Cerebellar cortex (tissue), 1 donor: ENCODE measurements at regions not wholly inside any gene's neighbourhood (a gene's known extent, or its start where the extent isn't known, plus 50 kb on each side); places are given as distances from the start of the nearest gene placed in this dataset.
"Not testable (repeated sequence)": the region's sequence is repeated elsewhere in the genome, so short reads cannot be mapped to it uniquely, and the experiment has no call there.

Experiments
- DNase-seq: peaks from one replicate; pipeline ENCODE4 v3.0.0-alpha.2; 2015; ENCODE audit warnings: low spot score

DNA sequence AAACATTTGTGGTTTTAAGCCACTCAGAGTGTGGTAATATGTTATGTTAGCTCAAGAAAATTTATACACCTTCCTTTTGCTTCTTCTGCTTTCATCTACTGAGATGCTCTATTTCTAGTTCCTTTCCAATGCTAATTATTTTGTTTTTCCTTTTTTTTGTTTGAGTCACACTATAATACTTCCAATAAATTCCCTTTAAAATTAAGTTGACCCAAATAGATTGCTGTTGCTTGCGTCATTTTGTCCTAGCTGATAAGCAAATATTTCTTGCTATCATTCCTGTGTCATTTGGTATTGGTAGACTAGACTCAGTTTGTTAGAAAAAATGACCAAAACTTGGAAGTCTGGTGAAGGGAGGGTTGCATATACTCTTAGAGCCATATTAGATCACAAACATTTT is 437.0 kb upstream of the CNTN6 start:
- no peak for DNase-seq

DNA sequence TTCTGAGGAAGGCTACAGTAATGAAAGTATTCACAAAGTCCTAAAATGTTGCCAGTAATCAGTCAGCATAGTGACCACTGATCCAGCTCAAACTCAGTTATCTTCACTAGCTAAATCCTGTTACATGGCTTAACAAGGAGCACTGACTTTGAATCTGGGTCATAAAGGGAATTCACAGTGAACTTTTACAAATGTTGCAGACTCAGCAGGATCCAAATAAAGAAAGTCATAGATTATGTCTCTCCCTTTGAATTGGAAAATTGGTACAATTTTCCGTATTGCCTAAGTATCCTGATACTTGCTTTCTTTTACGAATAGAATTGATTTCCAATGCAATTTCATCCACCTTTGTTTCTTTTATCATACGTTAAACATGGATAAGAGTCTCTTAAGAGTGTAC is 431.5 kb upstream of the CNTN6 start:
- no peak for DNase-seq

DNA sequence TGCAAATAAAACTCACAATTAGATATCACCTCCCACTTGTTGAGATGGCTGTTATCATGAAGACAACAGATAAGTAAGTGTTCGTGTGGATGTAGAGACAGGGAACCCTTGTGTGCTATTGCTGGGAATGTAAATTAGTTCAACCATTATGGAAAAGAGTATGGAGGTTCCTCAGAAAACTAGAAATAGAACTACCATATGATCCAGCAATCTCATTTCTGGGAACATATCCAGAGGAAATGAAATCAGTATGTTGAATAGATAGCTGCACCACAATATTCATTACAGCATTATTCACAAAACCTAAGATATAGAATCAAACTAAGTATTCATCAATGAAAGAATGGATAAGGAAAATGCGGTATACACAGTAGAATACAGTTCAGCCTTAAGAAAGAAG is 418.7 kb upstream of the CNTN6 start:
- DNase-seq = no peak

DNA sequence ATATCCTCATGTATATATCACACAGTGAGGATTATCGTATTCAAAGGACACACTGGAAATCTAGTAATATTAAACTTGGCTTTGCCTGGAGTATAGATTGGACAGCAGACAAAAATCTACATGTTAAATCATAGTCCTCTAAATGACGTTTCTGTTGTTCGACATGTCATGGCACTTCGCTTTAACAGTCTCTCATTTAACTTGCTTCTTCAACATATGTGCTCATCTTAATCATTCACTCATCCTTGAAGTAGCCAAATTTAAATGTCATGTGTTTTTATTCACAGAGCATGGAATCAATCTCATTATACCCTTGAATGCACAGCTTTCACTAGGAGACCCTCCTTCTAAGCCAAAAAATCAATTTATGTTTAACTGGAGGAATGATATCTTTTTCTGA is 417.0 kb upstream of the CNTN6 start:
- no peak for DNase-seq

DNA sequence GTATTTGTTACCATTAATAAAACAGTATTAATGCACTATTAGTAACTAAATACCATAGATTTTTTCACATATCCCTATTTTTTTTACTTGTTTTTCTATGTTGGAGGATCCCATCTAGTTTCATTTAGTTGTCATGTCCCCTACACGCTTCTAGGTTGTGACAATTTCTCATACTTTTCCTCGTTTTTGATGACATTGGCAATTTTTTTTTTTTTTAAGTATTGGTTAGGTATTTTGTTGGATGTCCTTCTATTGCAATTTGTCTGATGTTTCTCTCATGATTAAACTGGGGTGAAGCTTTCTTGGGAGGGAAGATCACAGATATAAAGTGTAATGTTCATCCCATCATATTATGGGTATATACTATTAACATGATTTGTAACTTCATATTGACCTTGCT is 409.1 kb upstream of the CNTN6 start:
- no peak for DNase-seq

DNA sequence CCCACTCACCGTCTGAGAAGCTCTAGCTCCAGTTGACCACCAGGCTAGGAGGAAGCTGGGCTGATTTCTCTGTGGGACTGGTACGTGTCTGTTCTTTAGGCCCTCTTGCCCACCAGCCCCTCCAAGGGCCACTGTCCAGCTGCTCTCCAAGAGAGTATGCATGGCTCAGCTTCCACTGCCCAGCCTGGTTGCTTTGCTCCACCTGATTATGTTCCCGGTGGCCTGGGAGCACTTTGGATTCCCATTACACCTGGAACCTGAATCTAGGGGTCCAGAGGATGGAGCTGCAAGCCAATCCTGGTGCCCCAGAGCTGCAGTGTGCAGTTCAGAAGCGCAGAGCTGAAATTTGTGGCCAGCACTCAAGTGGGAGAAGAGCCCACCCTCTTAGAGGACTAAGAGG is 402.1 kb upstream of the CNTN6 start:
- no peak for DNase-seq

DNA sequence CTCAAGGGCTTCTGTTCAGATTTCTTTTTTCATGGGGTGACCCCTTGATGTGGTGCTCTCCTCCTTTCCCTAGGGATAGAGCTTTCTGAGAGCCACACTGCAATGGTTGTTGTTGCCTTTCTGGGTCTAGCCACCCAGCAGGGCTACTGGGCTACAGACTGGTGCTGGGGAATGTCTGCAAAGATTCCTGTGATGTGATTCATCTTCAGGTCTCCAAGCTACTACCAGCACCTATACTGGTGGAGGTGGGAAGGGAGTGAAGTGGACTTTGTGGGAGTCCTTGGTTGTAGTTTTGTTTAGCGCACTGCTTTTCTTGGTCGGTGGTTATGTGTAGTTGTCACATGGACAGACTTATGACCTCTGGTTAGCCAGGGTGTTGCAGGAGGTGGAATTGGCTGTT is 392.3 kb upstream of the CNTN6 start:
- no peak for DNase-seq

DNA sequence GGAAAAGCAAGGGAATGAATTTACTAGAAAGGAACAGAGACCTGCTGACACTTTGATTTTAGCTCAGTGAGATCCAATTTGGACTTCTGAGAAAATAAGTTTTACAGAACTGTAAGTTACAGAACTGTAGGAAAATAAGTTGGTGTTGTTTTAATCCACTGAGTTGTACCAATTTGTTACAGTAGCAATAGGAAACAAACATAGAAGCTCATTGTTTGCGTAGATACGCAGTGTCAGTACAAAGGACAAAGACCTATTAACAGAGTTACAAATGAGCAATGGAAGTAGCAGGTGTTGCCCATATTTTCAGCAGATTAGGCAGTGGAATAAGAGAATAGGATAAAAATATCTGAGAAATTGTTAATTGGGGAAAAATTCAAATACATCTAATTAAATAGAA is 385.8 kb upstream of the CNTN6 start:
- DNase-seq = no peak

DNA sequence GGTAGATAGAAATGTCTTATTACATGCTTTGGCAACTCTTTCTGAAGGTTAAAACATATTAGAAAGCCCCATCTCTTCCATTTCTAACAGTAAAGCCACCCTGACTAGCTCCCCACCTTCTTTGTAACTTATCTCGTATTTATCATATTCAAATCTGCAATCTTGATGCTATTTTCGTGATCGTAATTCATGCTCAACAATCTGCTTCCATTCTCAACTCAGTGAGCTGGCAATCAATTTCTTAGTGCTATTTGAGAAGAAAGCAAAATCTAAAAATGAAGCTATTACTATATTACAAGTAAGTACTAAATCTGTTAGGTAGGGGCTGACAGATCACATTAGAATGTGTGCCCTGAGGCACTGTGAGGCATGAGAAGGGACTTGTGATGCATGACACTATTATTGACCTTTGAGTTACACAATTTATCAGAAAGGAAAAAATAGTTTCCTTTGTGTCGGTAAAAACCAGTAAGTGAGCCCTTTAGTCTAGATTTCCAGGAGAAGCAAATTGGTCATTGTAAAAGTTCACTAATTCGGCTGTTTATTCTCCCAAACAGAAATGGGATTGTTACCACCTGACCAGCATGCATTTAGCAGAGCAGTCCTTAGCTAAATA is 379.7 kb upstream of the CNTN6 start:
- DNase-seq = no peak

DNA sequence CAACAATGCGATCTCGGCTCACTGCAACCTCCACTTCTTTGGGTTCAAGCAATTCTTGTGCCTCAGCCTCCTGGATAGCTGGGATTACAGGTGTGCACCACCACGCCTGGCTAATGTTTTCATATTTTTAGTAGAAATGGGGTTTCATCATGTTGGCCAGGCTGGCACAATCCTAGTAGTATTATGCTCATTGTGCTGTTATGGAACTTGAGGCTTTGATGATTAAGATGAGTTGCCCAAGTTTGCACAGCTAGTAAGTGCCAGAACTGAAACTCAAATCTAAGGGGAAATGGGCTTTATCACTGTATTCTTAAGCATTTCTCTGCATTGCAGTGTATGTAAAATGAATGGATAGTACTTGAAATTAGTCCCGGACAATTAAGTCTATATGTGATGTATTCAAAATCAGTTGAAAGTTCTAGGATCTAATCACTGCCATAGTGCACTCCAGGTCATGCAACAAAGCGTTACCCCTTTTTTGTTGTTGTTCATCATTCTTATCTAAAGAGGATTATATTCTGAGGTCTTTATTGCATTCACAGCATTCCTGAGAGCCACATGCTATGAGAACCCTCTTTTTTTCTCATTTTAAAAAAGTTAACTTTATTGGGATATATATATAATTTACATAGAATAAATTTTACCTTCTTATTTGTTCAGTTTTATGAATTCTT is 378.7 kb upstream of the CNTN6 start:
- no peak for DNase-seq

DNA sequence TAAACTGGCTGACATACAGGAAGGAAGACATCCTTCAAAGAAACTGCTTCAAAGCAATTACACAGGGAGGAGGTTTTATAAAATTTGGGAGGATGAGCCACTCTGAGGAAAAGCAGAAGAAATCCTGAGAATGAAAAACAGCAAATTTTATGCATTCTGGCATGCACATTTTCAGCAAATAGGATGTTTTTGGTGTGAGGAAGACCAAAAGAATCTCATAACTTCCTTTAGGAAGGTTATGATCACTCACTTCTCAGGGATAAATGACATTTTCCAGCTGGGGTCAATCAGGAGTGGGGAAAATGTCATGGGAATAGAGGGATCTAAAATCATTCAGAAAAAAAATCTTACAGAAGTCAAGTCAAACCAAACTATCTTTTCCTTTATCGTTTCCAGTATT is 371.7 kb upstream of the CNTN6 start:
- no peak for DNase-seq

DNA sequence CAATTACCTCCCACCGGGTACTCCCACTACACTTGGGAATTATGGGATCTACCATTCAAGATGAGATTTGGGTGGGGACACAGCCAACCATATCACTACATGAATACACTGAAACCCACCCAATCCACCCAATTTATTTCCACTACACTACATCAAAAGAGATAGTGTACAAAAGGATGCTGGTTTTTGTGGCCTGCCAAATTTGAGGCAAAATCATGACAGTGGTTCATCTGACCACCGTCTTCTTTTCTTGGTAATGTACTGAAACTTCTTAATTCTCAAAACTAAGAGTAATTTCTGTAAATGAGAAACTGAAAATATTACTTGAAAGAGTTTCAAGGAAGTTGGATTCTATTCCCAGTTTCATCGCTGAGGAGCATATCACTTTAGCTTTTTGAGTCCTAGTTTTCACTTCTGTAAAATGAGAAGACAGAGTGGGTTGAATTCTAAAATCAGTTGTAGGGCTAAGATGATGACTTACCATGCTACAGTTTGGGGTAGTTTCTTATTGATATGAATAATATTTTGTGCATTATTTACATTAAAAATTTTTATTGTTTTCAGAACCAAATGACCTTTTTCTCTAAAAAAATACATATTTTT is 360.4 kb upstream of the CNTN6 start:
- no peak for DNase-seq

DNA sequence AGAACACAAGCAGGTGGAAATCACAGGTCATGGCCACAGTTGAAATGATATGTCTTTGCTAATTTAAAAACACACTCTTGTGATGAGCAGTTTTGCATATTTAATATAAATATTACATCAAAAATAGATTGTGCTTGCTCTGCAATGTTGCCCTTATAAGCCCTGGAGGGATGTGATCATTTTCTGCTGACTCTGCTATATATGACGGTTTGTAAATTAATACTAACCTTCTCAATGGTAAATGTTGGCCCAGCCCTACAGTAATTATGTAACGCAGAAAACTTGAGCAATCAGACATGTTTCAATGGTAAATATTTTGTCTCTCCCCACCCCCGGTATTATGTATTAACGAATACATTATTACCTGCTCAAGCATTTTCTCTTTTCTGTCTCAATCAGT is 359.5 kb upstream of the CNTN6 start:
- DNase-seq = no peak

DNA sequence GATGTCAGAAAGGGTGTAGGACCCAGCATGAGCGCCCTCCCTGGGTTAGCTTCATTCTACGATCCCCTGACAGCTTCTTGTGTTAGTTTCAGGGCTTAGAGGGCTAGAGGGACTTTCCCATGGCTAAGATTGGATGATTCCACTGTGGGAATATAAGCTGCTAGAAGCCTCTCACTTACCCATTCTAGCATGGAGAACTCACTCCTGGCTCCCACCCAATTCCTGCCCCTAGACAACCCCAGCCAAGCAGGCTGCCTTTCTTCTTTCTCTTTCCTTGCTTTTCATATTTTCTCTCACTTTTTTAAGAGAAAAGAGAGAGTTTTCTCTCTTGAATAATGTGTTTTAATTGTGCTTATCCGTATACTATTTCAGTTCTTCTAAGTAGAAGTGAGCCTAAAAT is 335.1 kb upstream of the CNTN6 start:
- DNase-seq = no peak

DNA sequence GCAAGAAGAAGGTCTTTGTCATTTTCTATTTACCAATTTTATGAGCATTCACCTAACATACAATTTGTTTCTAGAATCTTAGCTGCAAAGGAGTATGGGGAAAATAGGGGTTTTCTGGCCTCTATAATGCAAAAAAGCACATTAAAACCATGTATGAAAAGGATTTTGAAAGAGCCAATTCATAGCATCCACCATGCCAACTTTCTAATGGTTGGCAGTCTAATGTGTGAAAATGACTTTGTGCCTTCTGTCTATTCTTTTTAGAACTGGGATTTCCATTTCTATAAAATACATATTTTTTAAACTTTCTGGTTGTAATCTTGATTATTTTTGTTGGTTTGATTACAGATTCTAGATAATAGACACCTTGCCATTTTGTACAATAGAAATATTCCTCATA is 333.7 kb upstream of the CNTN6 start:
- no peak for DNase-seq

DNA sequence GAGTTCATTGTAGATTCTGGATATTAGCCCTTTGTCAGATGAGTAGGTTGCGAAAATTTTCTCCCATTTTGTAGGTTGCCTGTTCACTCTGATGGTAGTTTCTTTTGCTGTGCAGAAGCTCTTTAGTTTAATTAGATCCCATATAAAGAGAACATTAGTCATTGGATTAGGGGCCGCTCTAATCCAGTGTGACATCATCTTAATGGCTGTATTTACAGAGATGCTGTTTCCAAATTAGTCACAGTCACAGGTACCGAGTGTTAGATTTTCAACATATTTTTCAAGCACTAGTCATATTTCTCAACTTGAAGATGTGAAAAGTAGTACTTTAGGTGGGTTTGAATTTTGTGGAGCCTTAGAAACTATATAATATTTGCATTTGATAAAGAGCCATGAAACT is 319.4 kb upstream of the CNTN6 start:
- DNase-seq = not testable (repeated sequence)

DNA sequence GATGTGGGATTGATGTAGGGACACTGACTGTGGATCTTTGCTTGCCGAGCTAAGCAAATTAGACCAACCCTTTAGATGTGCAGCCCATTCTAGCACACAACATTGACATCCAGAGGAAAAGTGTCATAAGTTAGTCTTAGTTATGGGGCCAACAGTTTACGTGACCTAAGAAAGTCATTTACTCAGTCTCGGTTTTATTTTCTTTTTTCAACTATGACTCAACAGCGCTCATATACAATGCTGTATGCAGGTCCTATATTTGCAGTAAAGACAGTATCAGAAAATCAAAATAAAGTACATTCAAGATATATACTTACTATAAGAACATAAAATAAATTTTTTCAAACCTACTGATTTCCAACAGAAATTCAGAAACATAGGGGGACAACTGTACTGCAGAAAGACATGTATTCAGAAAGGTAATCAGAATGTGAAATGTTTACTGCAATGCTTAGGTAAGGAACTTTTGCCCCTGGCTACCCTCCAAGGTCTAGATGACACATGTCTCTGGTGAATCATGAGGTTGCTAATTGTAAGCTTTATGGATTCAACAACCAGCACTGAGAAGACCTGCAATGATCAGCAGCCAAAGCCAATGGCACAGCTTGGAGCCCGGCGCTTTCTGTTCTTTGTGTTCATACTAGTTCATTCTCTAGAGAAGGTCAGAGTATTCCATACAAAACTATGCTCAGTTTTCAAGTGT is 317.5 kb upstream of the CNTN6 start:
- DNase-seq = no peak

DNA sequence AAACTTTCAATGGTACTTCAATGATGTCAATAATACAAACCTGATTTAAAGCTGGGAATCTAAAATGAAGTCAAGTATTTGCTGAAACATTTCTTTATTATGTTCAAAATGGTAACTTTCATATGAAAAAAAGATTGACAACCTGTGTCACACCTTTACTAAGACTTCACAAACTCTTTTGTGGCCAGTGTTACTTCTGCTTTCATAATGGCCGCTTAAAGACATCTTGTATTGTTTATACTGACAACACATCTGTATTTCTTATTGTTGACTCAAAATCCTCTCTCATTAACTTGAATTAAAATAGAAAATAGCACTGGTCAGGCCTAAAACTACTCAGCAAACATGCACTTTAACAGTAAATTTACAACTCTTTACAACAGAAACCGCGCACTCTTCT is 312.3 kb upstream of the CNTN6 start:
- DNase-seq = no peak

DNA sequence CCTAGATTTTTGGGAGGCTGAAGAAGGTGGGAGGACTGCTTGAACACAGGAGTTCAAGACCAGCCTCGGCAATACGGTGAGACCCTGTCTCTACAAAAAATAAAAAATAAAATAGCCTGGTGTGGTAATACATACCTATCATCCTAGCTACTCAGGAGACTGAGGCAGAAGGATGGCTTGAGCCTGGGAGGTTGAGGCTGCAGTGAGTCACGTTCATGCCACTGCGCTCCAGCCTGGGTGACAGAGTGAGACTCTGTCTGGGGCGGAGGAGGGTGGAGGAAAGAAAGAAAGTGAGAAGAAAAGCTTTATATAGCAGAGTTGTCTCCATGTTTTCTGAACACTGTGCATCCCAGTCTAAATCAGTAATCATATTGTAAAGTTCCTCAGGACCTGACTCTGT is 301.4 kb upstream of the CNTN6 start:
- no peak for DNase-seq

DNA sequence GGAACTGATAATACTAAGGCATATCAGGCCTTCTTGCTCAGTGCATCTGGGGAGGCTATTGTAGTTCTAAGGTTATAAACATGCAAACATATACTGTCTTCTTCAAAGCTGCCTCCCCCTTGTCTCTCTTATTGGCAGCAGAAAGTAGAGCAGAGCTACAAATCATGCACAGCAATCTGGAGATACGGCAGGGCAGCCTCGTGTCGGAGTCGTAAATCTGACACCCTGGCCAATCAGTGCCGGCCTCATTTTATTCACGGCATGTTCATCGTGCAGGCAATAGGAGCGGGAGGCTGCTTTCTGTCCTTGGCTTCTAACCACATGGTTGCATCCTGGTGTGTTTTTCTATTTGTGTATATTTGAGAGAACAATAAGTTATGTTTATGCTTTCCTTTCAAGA is 300.2 kb upstream of the CNTN6 start:
- DNase-seq = no peak

DNA sequence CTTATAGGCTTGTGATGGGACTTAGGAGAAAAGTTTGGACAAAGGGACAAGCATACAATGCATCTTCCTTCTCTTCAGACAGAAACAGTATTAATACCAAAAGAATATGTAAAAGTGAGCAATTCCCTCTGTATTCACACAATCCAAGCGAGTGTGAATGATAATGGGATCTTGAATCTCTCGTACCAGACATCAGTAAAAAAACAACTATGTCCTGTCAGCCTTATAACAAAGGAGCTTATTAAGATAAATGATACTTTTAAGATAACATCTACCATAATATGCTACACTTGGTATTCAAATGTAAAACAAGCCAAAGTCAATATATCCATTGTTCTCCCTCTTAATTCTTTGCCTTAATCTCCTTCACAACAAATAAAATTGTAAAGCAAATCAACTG is 288.6 kb upstream of the CNTN6 start:
- DNase-seq = no peak

DNA sequence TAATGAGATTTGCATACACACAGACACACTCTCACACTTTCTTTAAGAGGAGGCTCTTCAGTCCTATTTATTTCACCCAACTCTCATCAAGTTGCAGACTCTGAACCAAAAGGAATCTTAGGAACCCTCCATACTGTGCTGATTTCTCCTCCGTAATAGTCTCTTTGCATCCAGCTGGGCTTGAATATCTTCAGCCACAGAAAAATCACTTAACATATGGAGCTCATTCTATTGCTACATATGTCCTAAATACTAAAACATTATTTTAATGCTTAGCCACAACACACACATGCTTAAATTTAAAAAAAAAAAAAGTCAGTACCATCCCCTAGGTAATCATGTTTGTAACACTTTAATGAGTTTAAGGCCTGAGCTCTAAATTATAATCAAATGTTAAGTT is 287.5 kb upstream of the CNTN6 start:
- no peak for DNase-seq

DNA sequence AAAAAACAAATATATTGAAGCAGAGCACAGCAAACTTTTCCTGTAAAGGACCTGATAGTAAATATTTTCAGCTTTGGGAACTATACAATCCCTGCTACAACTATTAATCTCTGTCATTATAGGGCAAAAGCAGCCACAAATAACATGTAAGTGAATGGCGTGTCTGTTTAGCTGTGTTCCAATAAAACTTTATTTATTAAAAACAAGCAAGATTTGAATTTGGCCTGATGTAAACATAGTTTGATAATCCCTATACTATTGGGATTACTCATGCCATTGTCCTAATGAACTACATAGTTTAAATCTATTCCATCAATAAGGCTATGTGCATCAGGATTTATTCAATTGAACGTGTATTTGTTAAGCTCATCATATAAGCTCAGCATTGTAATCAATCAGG is 286.8 kb upstream of the CNTN6 start:
- DNase-seq = no peak
